HEK293 (cell line): ENCODE measurements at regions not wholly inside any gene's neighbourhood (a gene's known extent, or its start where the extent isn't known, plus 50 kb on each side); places are given as distances from the start of the nearest gene placed in this dataset.

Experiments
- PRDM1 ChIP-seq: fragments of 450-650 bp; formaldehyde crosslinking; IDR thresholded peaks from 2 replicates; pipeline ENCODE4; 2016; ENCODE audit warnings: missing biosample characterization, missing genetic modification characterization
- SP2 ChIP-seq: fragments of 450-650 bp; formaldehyde crosslinking; IDR thresholded peaks from 2 replicates; pipeline ENCODE4 v1.5.1; 2016; ENCODE audit warnings: missing biosample characterization, missing genetic modification characterization
- YY1 ChIP-seq: fragments of 450-650 bp; formaldehyde crosslinking; IDR thresholded peaks from 2 replicates; pipeline ENCODE4 v1.5.1; 2018; ENCODE audit warnings: missing biosample characterization, missing genetic modification characterization
- ZFP37 ChIP-seq: fragments of 450-650 bp; formaldehyde crosslinking; IDR thresholded peaks from 2 replicates; pipeline ENCODE4 v1.5.1; 2016; ENCODE audit warnings: missing biosample characterization, missing genetic modification characterization
- ZNF112 ChIP-seq: fragments of 450-650 bp; formaldehyde crosslinking; IDR thresholded peaks from 2 replicates; pipeline ENCODE4 v1.5.0; 2017; ENCODE audit warnings: missing biosample characterization, missing genetic modification characterization
- ZNF843 ChIP-seq: fragments of 450-650 bp; formaldehyde crosslinking; IDR thresholded peaks from 2 replicates; pipeline ENCODE4 v1.5.1; 2016; ENCODE audit warnings: missing biosample characterization, missing genetic modification characterization
- TF ChIP-seq, protein P1 (sequence below): fragments of 450-650 bp; formaldehyde crosslinking; IDR thresholded peaks from 2 replicates; pipeline ENCODE4 v1.5.1; 2016; ENCODE audit warnings: missing biosample characterization, missing genetic modification characterization
- TF ChIP-seq, protein P2 (sequence below): fragments of 450-650 bp; formaldehyde crosslinking; IDR thresholded peaks from 2 replicates; pipeline ENCODE4 v1.5.1; 2016; ENCODE audit warnings: missing biosample characterization, missing genetic modification characterization
- TF ChIP-seq, protein P3 (sequence below): sonication (generic); formaldehyde crosslinking; IDR thresholded peaks from 2 replicates; pipeline ENCODE4 v1.8.1; 2022; ENCODE audit warnings: mild to moderate bottlenecking, moderate library complexity, missing genetic modification reagents

- TF ChIP-seq, protein P1, sequence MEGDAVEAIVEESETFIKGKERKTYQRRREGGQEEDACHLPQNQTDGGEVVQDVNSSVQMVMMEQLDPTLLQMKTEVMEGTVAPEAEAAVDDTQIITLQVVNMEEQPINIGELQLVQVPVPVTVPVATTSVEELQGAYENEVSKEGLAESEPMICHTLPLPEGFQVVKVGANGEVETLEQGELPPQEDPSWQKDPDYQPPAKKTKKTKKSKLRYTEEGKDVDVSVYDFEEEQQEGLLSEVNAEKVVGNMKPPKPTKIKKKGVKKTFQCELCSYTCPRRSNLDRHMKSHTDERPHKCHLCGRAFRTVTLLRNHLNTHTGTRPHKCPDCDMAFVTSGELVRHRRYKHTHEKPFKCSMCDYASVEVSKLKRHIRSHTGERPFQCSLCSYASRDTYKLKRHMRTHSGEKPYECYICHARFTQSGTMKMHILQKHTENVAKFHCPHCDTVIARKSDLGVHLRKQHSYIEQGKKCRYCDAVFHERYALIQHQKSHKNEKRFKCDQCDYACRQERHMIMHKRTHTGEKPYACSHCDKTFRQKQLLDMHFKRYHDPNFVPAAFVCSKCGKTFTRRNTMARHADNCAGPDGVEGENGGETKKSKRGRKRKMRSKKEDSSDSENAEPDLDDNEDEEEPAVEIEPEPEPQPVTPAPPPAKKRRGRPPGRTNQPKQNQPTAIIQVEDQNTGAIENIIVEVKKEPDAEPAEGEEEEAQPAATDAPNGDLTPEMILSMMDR (tag by site-specific recombination) = no peak
- TF ChIP-seq, protein P2, sequence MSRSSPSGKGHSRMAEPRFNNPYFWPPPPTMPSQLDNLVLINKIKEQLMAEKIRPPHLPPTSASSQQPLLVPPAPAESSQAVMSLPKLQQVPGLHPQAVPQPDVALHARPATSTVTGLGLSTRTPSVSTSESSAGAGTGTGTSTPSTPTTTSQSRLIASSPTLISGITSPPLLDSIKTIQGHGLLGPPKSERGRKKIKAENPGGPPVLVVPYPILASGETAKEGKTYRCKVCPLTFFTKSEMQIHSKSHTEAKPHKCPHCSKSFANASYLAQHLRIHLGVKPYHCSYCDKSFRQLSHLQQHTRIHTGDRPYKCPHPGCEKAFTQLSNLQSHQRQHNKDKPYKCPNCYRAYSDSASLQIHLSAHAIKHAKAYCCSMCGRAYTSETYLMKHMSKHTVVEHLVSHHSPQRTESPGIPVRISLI = no peak
- TF ChIP-seq ZFP37 (tag by site-specific recombination) (no peak), ZNF843 (tag by site-specific recombination) (no peak), YY1 (tag by site-specific recombination) (no peak), PRDM1 (no peak), SP2 (no peak), ZNF112 (tag by site-specific recombination) (no peak)
- TF ChIP-seq, protein P3, sequence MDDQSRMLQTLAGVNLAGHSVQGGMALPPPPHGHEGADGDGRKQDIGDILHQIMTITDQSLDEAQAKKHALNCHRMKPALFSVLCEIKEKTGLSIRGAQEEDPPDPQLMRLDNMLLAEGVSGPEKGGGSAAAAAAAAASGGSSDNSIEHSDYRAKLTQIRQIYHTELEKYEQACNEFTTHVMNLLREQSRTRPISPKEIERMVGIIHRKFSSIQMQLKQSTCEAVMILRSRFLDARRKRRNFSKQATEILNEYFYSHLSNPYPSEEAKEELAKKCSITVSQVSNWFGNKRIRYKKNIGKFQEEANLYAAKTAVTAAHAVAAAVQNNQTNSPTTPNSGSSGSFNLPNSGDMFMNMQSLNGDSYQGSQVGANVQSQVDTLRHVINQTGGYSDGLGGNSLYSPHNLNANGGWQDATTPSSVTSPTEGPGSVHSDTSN = no peak
These were observed 287.8 kb downstream of the GAS1 start for GRCh38 chr9:86659413-86660046.
